SK-N-SH (cell line): ENCODE measurements at regions not wholly inside any gene's neighbourhood (a gene's known extent, or its start where the extent isn't known, plus 50 kb on each side); places are given as distances from the start of the nearest gene placed in this dataset.

ENCODE experiments used
- CTCF ChIA-PET: fragments of 300-600, 350-600 bp; formaldehyde crosslinking; extraction: SDS; loops from one replicate; lab custom pipeline; 2021; lab: Yijun Ruan, JAX
- POLR2A ChIA-PET: fragments of 350-600 bp; sonication (Branson Sonifier 250); formaldehyde crosslinking; extraction: SDS; loops from one replicate; lab custom pipeline; 2020; ENCODE audit warnings: antibody characterized with exemption, inconsistent platforms; lab: Yijun Ruan, JAX
- DNase-seq: peaks from one replicate; pipeline ENCODE4 v3.0.0; 2012
- H2AFZ ChIP-seq: fragments of 200-600 bp; sonication (generic); 2 replicates; pipeline ENCODE4 v1.8.1; 2016; ENCODE audit warnings: antibody characterized with exemption, mild to moderate bottlenecking, low read depth
- H3F3A ChIP-seq: fragments of 200-600 bp; sonication (generic); replicated peaks from 2 replicates; pipeline ENCODE3; 2016; ENCODE audit warnings: antibody characterized with exemption, mild to moderate bottlenecking; ENCODE audit not compliant: insufficient read depth
- H3K27ac ChIP-seq, 2 experiments: fragments of 200-500 bp in 1 of 2; fragments of 200-600 bp in 1 of 2; sonication (Bioruptor generic) in 1 of 2; sonication (generic), shearing (Covaris generic) in 1 of 2; 2 replicates each; pipeline versions ENCODE4 v1.5.1 to v1.6.1; 2014 to 2016; ENCODE audit warnings: low read depth in 2 of 2, inconsistent platforms in 1 of 2, low read length in 1 of 2, mild to moderate bottlenecking in 1 of 2, mixed read lengths in 1 of 2
- H3K27me3 ChIP-seq: fragments of 200-600 bp; sonication (generic), shearing (Covaris generic); 2 replicates; pipeline ENCODE4 v1.6.1; 2016; ENCODE audit warnings: mixed run types; ENCODE audit not compliant: insufficient read depth
- H3K36me3 ChIP-seq, 2 experiments: fragments of 200-500 bp in 1 of 2; fragments of 200-600 bp in 1 of 2; sonication (Bioruptor generic) in 1 of 2; sonication (generic) in 1 of 2; replicated peaks in 1 of 2; 2 replicates each; pipeline versions ENCODE3 to v1.5.1; 2014 to 2016; ENCODE audit warnings: low read length in 1 of 2, mild to moderate bottlenecking in 1 of 2; ENCODE audit not compliant: insufficient read depth in 2 of 2, control insufficient read depth in 1 of 2
- H3K4me1 ChIP-seq, 2 experiments: fragments of 200-500 bp in 1 of 2; fragments of 200-600 bp in 1 of 2; sonication (Bioruptor generic) in 1 of 2; sonication (generic), shearing (Covaris generic) in 1 of 2; 2 replicates each; pipeline versions ENCODE4 v1.5.1 to v1.6.1; 2014 to 2016; ENCODE audit warnings: low read depth in 1 of 2, low read length in 1 of 2, mixed run types in 1 of 2; ENCODE audit not compliant: insufficient read depth in 2 of 2, control insufficient read depth in 1 of 2
- H3K4me2 ChIP-seq: fragments of 200-600 bp; sonication (generic), shearing (Covaris generic); 2 replicates; pipeline ENCODE4 v1.6.1; 2017; ENCODE audit warnings: mixed run types
- H3K4me3 ChIP-seq, 2 experiments: fragments of 200-500 bp in 1 of 2; fragments of 200-600 bp in 1 of 2; sonication (Bioruptor generic) in 1 of 2; sonication (generic), shearing (Covaris generic) in 1 of 2; 2 replicates each; pipeline versions ENCODE4 v1.5.1 to v1.8.1; 2014 to 2016; ENCODE audit warnings: low read depth in 2 of 2, inconsistent platforms in 1 of 2, low read length in 1 of 2, mild to moderate bottlenecking in 1 of 2, mixed read lengths in 1 of 2, moderate library complexity in 1 of 2
- H3K79me2 ChIP-seq: fragments of 200-600 bp; sonication (generic); 2 replicates; pipeline ENCODE4 v1.8.1; 2017; ENCODE audit warnings: mild to moderate bottlenecking; ENCODE audit not compliant: insufficient read depth
- H3K9ac ChIP-seq: fragments of 200-600 bp; sonication (generic); 2 replicates; pipeline ENCODE4 v1.6.1; 2017; ENCODE audit warnings: mixed run types
- H3K9me2 ChIP-seq: fragments of 200-600 bp; sonication (generic); 2 replicates; pipeline ENCODE4 v1.6.1; 2017; ENCODE audit warnings: mixed run types
- H3K9me3 ChIP-seq: fragments of 200-600 bp; sonication (generic); 2 replicates; pipeline ENCODE4 v1.6.1; 2017; ENCODE audit warnings: mixed run types, mild to moderate bottlenecking, moderate library complexity
- H4K20me1 ChIP-seq: fragments of 200-600 bp; sonication (generic); 2 replicates; pipeline ENCODE4 v1.6.1; 2017; ENCODE audit warnings: mild to moderate bottlenecking, mixed run types; ENCODE audit not compliant: insufficient read depth
- CHD2 ChIP-seq: fragments of 150-350 bp; IDR thresholded peaks from 2 replicates; pipeline ENCODE4 v1.6.1; 2018; ENCODE audit warnings: low read length; ENCODE audit not compliant: partially characterized antibody
- EP300 ChIP-seq, 2 experiments: IDR thresholded peaks; 2 replicates each; pipeline versions ENCODE4 v1.4.0 to v1.6.1; 2012; ENCODE audit warnings: borderline replicate concordance in 1 of 2, low read depth in 1 of 2, low read length in 1 of 2
- FOXM1 ChIP-seq: IDR thresholded peaks from 2 replicates; pipeline ENCODE4 v1.4.0; 2012; ENCODE audit warnings: low read depth, mild to moderate bottlenecking
- GATA2 ChIP-seq: sonication (generic); formaldehyde crosslinking; IDR thresholded peaks from 2 replicates; pipeline ENCODE4 v1.5.0; 2020; ENCODE audit warnings: mild to moderate bottlenecking, missing genetic modification reagents
- MAX ChIP-seq: IDR thresholded peaks from 2 replicates; pipeline ENCODE4 v1.4.0; 2012; ENCODE audit warnings: low read depth
- RCOR1 ChIP-seq: fragments of 150-350 bp; IDR thresholded peaks from 2 replicates; pipeline ENCODE4 v1.6.1; 2017; ENCODE audit warnings: antibody characterized with exemption, low read length
- SMC3 ChIP-seq: IDR thresholded peaks from 2 replicates; pipeline ENCODE4 v1.6.1; 2012; ENCODE audit warnings: low read depth, low read length, improper control_type of control experiment
- USF2 ChIP-seq: fragments of 150-350 bp; IDR thresholded peaks from 2 replicates; pipeline ENCODE4 v1.6.1; 2017; ENCODE audit warnings: antibody characterized with exemption, low read length, low read depth, borderline replicate concordance
- WGBS: methylation state at CpG from one replicate; pipeline ENCODE4 v1.1.6; 2017; ENCODE audit warnings: low lambda C conversion rate; 5-methylcytosine and 5-hydroxymethylcytosine counted together
- TF ChIP-seq, protein P1 (sequence below): fragments of 200-600 bp; sonication (generic); IDR thresholded peaks from 2 replicates; pipeline ENCODE4 v1.6.1; 2017; ENCODE audit warnings: antibody characterized with exemption, mild to moderate bottlenecking, moderate library complexity
- TF ChIP-seq, protein P2 (sequence below): IDR thresholded peaks from 2 replicates; pipeline ENCODE4 v1.4.0; 2012; ENCODE audit warnings: low read depth, borderline replicate concordance
- TF ChIP-seq, protein P3 (sequence below): fragments of 150-350 bp; IDR thresholded peaks from 2 replicates; pipeline ENCODE4 v1.6.1; 2016; ENCODE audit warnings: mild to moderate bottlenecking, low read depth, low read length
- TF ChIP-seq, protein P4 (sequence below): IDR thresholded peaks from 2 replicates; pipeline ENCODE4 v1.4.0; 2012; ENCODE audit warnings: low read depth, borderline replicate concordance

DNA sequence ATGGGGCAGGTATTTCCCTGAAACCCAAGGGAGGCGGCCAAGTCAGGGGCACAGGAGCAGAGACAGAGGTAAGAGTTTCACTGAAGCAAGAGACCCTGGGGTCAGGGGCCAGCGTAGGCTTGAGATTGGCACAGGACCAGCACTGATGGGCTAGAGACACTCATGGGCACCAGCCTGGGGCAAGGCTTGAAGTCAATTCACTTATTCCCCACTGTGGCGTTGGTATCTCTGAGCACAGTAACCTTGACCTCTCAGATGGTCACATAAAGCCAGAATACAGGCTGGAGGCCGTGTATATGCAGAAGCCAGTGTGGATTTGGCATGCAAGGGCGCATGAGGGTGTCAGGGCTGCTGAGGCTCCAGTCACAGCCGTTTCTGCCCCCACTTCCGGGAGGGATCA lies 173.5 kb upstream of the GPR12 start:
- TF ChIP-seq SMC3 (no peak), CHD2 (no peak), MAX (no peak), RCOR1 (no peak), FOXM1 (no peak), EP300 (IDR thresholded peaks at IDR 0.05; ENCODE audit: borderline replicate concordance in 1 of 2, low read depth in 1 of 2, low read length in 1 of 2) (no peak), GATA2 (CRISPR knock-in tag) (no peak), USF2 (no peak)
- TF ChIP-seq, protein P1, sequence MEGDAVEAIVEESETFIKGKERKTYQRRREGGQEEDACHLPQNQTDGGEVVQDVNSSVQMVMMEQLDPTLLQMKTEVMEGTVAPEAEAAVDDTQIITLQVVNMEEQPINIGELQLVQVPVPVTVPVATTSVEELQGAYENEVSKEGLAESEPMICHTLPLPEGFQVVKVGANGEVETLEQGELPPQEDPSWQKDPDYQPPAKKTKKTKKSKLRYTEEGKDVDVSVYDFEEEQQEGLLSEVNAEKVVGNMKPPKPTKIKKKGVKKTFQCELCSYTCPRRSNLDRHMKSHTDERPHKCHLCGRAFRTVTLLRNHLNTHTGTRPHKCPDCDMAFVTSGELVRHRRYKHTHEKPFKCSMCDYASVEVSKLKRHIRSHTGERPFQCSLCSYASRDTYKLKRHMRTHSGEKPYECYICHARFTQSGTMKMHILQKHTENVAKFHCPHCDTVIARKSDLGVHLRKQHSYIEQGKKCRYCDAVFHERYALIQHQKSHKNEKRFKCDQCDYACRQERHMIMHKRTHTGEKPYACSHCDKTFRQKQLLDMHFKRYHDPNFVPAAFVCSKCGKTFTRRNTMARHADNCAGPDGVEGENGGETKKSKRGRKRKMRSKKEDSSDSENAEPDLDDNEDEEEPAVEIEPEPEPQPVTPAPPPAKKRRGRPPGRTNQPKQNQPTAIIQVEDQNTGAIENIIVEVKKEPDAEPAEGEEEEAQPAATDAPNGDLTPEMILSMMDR, result no peak
- TF ChIP-seq, protein P2, sequence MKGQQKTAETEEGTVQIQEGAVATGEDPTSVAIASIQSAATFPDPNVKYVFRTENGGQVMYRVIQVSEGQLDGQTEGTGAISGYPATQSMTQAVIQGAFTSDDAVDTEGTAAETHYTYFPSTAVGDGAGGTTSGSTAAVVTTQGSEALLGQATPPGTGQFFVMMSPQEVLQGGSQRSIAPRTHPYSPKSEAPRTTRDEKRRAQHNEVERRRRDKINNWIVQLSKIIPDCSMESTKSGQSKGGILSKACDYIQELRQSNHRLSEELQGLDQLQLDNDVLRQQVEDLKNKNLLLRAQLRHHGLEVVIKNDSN, result no peak
- TF ChIP-seq, protein P3, sequence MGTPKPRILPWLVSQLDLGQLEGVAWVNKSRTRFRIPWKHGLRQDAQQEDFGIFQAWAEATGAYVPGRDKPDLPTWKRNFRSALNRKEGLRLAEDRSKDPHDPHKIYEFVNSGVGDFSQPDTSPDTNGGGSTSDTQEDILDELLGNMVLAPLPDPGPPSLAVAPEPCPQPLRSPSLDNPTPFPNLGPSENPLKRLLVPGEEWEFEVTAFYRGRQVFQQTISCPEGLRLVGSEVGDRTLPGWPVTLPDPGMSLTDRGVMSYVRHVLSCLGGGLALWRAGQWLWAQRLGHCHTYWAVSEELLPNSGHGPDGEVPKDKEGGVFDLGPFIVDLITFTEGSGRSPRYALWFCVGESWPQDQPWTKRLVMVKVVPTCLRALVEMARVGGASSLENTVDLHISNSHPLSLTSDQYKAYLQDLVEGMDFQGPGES, result no peak
- TF ChIP-seq, protein P4, sequence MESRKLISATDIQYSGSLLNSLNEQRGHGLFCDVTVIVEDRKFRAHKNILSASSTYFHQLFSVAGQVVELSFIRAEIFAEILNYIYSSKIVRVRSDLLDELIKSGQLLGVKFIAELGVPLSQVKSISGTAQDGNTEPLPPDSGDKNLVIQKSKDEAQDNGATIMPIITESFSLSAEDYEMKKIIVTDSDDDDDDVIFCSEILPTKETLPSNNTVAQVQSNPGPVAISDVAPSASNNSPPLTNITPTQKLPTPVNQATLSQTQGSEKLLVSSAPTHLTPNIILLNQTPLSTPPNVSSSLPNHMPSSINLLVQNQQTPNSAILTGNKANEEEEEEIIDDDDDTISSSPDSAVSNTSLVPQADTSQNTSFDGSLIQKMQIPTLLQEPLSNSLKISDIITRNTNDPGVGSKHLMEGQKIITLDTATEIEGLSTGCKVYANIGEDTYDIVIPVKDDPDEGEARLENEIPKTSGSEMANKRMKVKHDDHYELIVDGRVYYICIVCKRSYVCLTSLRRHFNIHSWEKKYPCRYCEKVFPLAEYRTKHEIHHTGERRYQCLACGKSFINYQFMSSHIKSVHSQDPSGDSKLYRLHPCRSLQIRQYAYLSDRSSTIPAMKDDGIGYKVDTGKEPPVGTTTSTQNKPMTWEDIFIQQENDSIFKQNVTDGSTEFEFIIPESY, result no peak
- ChIA-PET POLR2A (no interaction called here), CTCF (interaction anchor here (1.9 kb wide), 1 partner anchor 236 kb away, joined by 4 read pairs; no protein-coding TSS in a partner anchor)
- WGBS, result 31% methylated on average over 4 of the region's 7 CpGs
- Histone ChIP-seq H3K79me2 (no peaks in the 10 kb centered on the region), H3K4me2 (no peak overlapping the region), H4K20me1 (no peaks in the 10 kb centered on the region), H3K9ac (no peak overlapping the region), H3K9me3 (no peaks in the 10 kb centered on the region), H3K27ac (no peak overlapping the region), H3K27me3 (no peaks in the 10 kb centered on the region; the same call in 1 of the 2 replicates), H3K4me1 (peaks cover 0 to 2% of the 10 kb centered on the region in 2 experiments; a peak in 1 of 4 replicates), H3K9me2 (no peaks in the 10 kb centered on the region), H3K4me3 (no peak overlapping the region), H3K36me3 (no peaks in the 10 kb centered on the region), H3F3A (no peaks in the 10 kb centered on the region), H2AFZ (no peak overlapping the region)
- DNase-seq, result no peak
